NT2/D1 (cell line): ENCODE measurements at regions not wholly inside any gene's neighbourhood (a gene's known extent, or its start where the extent isn't known, plus 50 kb on each side); places are given as distances from the start of the nearest gene placed in this dataset.

Experiments used
- SUZ12 ChIP-seq: IDR thresholded peaks from 2 replicates; pipeline ENCODE4 v1.6.1; 2011; ENCODE audit not compliant: insufficient read length, insufficient read depth; ENCODE audit errors: extremely low read depth
- YY1 ChIP-seq: IDR thresholded peaks from 2 replicates; pipeline ENCODE4 v1.6.1; 2011; ENCODE audit not compliant: insufficient read length, insufficient read depth
- ZNF274 ChIP-seq: IDR thresholded peaks from 2 replicates; pipeline ENCODE4 v1.6.1; 2011; ENCODE audit warnings: mild to moderate bottlenecking, low read depth, low read length

DNA sequence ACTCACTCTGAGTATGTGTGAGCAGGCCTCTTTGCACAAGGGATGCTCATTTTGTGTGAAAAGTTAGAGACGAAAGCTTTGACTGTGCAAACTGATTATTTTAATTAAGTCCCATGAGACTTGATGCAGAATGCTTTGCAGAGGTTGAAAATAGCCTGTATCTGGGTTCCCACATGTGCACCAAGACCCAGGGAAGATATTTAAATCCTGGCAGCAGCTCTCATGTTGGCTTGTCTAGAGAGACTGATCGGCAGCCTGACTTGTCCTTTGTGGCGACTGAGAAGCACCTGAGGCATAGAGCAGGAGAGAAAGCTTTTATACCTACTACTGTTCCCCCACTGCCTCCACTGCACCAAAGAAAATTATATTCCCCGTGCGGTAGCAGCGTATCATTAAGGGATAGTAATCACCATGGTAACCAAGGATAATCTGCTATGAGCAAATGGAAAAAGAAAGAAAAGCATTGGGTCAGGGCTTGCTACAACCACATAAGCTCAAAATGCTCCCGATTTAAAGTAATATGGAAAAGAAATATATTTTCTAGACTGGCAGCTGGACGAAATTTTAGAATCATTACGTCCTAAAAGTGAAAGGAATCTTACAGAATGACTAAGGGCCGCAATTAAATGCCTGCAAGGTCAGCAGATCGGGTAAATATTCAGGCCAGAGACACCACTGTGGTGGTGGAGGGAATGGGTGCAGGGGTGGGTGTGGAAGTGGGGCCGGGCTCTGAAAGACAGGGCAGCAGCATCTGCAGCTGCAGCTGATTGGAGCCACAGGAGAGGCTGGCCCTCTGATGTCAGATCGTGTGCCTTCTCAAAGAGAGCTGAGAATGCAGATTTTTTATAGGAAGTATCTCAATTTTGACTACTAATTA lies 135.3 kb upstream of the EPB41L4A start:
- TF ChIP-seq YY1: no peak
- no peak for TF ChIP-seq SUZ12
- no peak for TF ChIP-seq ZNF274
